SU-DHL-6 (cell line): ENCODE measurements at regions not wholly inside any gene's neighbourhood (a gene's known extent, or its start where the extent isn't known, plus 50 kb on each side); places are given as distances from the start of the nearest gene placed in this dataset.

Experiments used
- CTCF ChIP-seq: fragments of 200-600 bp; sonication (generic); IDR thresholded peaks from one replicate; pipeline ENCODE4 v1.5.1; 2017; ENCODE audit warnings: antibody characterized with exemption, mild to moderate bottlenecking, low read length, moderate library complexity; ENCODE audit not compliant: insufficient read depth, poor library complexity, severe bottlenecking
- EZH2phosphoT487 ChIP-seq: fragments of 200-600 bp; sonication (generic), shearing (Covaris generic); conservative IDR thresholded peaks from 2 replicates; pipeline ENCODE4 v1.6.1; 2018; ENCODE audit warnings: mild to moderate bottlenecking, antibody characterized with exemption, low read length, moderate library complexity, mixed read lengths

GRCh38 chr5:30908356-30908755 lies 285.1 kb upstream of the CDH6 start:
- no peak for TF ChIP-seq CTCF
- no peak for TF ChIP-seq EZH2phosphoT487
